NOMO-1 (cell line): ENCODE measurements at regions not wholly inside any gene's neighbourhood (a gene's known extent, or its start where the extent isn't known, plus 50 kb on each side); places are given as distances from the start of the nearest gene placed in this dataset.
"Not testable (repeated sequence)": the region's sequence is repeated elsewhere in the genome, so short reads cannot be mapped to it uniquely, and the experiment has no call there.

Experiments used
- DNase-seq, 2 experiments: peaks; one replicate each; lab custom pipeline; 2025; ENCODE audit not compliant: unreplicated experiment in 2 of 2; lab: John Stamatoyannopoulos, UW

DNA sequence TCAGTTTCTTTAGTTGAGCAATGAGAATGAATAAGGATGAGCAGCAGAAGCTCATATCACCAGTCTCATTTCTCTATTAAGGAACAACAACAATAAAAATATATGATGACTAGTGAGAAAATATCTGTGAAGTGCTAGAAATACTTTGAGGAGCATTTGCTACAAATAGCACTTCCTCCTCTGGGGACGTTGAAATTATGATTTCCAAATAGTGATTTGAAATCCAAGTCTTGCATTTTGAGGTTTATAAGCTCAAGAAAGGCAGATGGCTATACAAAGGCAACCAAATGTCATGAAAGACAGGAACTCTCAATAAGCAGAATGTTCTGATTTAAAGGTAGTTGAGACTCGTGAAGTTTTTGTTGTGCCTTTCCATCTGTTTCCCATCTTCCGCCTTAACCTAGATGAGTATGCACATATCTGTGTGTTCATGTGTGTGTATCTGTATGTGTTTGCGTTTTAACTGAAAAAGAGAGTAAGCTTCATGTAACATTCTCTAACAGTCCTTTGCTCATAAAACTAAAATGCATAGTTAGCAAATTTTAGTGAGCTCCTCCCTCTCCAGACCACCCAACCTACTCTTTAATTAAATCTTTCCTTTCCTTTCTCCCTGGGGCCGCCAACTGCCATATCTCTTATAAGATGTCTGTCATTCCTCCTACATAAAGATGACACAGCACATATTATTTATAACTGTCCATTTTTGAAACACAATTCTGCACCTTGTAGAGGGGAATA lies 222.6 kb upstream of the RASGEF1B start:
- DNase-seq, result peak in 1 of 2 experiments; percentile 19

DNA sequence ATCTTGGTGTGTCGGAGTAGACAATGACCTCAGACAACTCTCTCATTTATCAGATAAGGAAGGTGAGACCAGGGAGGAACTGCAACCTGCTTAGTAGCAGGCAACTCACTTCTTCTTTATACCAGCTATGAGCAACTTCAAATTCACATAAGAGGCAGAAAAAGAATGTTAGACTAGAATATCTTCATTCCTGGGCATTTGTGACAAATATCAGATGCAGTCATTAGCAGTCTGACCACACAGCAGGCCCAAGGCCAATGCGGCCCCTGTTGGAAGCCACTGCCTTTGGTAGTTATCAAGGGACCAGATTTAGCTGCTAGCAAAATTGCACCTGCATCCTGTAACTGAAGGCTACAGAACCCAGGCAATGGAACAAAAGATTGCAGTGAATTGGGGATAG lies 219.2 kb upstream of the RASGEF1B start:
- no peak for DNase-seq

DNA sequence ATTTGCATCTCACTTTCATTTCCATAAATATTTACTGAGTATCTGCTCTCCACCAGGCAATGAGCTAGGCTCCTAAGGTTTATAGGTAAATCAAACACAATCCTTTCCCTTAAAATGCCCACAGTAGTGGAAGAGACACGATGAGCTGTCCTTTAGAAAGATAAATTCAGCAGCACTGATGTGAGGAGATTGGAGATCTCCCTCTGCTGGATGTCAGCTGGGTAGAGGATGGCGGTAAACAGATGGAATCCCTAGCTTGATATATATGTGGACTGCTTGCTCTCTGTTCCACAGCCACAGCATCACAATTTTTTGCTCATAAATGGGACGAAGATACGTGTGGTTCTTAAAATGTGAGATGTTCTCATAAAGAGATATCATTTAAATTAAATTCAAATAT lies 216.4 kb upstream of the RASGEF1B start:
- DNase-seq, result no peak

DNA sequence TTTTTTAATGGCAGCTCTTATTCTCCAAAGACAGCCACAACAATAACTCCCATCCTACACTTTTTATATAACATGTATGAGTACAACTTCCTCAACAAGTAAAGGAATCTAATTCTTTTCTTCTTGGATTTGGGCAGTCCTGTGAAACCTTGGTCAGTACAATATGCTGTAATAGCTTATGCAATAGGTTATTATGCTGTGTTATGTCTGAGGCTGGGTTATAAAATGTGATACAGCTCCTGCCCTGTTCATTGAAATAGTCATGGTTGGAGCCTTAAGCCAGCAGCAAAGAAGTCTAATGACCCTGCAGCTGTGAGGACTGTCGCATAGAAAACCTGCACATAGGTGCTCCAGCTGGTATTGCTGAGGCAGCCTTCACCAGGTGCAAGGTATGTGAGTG lies 215.8 kb upstream of the RASGEF1B start:
- DNase-seq, result no peak

DNA sequence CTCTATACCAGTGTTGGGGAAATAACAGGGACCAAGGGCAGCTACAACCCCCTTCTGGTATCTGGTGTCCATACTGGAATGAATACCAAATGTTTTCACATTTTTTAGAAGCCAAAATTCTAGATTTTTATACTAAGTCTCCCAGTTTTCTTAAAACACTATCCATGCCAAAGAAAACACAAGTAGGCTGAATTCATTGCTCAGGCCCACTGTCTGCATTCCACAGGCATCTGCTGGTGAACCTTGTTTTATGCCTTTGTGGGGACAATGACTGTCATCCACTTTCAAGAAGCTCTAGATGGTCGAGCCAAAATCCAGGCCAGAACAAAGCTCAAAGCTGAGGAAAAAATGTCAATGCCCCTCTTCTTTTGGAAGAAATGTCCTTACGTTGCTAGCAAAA lies 213.4 kb upstream of the RASGEF1B start:
- no peak for DNase-seq

DNA sequence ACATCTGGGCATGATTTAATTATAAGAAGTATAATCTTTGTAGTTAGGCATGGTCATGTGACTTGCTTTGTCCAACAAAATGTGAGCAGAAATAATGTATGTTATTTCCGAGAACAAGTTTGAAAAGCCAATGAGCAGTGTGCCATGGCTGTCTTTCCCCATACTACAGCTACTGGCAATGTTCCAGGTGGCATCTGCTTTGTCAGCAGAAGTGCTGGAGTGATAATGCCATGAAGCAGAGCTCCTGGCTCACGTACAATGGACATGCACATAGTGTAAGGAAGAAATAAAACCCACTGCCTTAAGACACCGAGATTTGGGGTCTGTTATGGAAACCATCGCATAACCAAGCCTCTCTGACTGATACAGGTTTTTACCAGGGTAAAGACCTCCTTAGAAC lies 212.6 kb upstream of the RASGEF1B start:
- no peak for DNase-seq

DNA sequence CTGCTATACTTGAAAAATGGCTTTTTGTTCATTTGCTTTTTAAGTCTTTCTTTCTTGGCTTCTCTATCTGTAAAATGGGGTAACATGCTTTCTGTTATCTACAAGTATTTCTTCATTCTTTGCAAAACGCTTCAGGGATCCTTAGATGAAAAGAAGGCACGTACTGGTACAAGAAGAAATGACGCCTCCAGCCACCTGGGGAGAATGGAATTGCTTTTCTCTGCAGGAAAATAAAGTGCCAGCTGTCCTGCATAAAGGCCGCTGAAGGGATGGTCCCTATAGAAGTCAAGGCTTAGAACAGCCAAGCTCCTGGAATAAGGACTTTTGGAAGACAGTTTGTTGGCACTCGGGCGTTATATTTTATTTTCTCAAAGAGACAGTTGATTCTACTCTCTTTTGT lies 210.8 kb upstream of the RASGEF1B start:
- no peak for DNase-seq

DNA sequence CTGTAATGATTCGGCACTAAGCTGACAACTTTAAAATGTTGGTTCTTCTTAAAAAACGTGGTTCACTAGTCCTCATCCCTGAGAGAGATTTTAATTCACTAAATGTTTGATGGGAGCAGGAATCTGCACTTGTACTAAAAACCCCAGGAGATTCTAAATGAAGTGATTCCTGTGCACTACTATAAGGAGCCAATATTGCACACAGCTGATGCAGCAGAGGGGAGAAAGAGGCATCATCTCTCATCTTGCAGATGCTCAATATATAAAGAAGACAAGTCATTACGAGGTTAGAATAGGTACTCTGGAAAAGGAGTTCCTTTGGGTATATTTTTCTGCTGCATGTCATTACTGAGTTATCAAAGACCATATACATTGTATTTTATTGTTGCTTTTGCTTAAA lies 207.6 kb upstream of the RASGEF1B start:
- no peak for DNase-seq

DNA sequence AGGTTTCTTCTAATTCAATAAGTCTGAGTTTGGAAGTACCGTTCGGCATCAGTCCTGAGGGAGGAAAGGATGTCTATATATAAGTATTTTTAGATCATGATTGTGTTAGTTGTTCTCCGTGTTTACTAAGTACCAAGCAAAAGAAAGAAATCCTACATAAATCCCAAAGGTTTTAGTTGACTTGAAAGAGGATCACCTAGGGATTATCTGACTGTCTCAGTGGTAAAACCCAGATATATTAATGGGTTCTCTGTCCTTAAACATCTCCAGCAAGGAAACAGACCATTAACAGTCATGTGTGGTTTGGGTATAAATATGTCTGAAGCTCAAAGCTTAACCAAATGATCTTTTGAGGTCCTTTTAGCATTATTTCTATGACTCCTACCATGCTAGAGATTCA lies 207.1 kb upstream of the RASGEF1B start:
- DNase-seq, result no peak

DNA sequence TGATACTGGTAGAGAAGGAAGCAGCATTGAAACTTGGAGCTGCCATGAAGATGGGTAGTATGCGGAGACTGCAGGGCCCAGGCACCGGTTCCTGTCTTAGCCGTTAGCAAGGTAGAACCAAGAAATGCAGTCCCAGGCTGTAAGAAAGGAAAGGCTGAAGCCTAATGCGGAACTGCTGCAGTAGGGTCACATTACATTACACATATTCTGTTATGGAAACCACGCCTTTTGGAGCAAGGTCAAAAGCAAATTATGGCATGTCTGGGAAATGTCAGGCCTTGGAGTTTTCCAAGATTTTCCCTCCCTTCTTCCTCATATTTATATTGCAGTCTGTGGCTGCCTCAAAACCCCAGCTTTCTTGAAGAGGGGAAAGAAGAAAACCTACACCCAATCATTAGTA lies 204.8 kb upstream of the RASGEF1B start:
- no peak for DNase-seq

DNA sequence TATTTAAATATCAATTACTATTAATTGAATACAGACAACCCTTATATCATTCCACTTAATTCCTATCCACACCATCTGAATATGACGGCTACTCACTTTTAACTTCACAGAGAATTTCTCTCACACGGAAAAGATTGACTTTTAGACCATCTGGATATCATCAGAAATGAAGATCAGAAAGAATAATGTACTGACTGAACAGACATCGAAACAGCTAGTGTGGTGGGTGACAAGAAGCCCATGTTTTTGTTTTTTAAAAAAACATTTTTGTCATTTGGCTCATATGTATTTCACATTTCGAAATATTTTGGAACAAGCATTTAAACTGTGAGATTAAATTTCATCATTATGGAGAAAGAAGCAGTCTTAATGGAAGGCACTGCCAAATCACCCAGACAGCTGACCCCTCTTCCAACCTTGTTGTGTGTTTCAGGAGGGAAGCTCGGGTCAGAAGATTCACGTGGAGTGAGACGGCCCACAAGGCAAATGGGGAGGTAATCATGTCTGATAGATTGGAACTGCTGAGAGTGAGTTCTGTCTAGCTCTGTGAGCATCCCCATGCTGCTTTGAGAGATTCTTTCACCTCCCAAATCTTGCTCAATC lies 204.2 kb upstream of the RASGEF1B start:
- no peak for DNase-seq

DNA sequence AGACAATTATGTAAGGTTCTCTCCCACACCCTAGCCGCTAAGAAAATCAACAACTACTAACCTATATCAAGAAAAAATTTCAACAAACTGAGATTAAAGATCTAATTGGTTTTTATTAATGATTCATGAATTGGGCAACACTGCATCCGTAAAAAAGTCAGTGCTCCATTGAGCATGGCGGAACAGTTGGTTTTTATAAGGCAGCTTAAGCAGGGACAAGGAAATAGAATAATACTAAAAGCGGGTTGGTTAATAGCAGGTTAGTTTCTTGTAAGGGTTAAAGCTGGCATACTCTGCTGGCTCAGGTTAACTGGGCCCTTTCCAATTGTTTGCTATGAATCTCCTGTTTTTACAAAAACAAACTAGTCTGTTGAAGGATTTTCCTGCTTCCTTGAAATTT lies 202.3 kb upstream of the RASGEF1B start:
- no peak for DNase-seq

DNA sequence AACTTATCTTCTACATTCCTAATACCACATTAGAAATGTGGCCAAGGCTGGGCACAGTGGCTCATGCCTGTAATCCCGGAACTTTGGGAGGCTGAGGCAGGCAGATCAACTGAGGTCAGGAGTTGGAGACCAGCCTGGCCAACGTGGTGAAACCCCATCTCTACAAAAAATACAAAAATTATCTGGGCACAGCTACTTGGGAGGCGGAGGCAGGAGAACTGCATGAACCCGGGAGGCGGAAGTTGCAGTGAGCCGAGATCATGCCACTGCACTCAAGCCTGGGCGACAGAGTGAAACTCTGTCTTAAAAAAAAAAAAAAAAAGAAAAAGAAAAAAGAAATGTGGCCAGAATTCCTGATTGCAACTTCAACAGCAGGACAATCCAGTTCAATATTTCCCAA lies 196.6 kb upstream of the RASGEF1B start:
- not testable (repeated sequence) for DNase-seq

DNA sequence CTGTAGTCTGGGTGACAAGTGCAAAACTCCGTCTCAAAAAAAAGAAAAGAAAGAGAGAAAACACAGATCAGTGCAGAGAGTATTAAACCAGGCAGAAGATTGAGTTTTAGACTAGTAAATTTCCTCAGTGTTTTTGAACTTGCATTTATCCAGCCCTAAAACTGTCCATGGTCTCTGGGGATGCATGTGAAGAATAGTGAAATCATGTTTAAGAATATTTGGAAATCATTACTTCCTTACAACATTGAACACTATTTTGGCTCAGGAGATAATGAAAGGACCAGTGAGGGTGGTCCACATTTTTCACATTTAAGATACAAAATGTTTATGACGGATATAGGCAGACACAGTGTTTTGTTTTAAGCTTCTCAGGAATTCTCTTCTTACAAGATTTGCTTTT lies 195.8 kb upstream of the RASGEF1B start:
- no peak for DNase-seq

DNA sequence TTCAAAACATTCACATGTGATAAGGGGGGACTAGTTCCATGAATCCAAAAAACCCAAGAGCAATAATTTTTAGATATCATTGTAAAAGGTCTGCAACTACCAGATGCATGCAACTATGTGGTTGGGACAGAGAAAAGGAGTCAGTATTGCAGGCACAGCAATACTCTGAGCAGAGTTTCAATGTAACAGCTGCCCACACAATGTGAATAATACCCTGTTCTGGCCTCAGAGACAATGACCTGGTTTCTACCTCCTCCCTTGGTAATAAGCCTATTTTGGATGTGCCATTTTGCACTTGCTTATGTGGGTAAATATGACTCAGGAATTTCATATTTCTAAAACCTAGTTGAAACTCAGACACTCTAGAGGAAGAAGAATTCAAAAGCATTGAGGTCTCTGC lies 194.8 kb upstream of the RASGEF1B start:
- no peak for DNase-seq

DNA sequence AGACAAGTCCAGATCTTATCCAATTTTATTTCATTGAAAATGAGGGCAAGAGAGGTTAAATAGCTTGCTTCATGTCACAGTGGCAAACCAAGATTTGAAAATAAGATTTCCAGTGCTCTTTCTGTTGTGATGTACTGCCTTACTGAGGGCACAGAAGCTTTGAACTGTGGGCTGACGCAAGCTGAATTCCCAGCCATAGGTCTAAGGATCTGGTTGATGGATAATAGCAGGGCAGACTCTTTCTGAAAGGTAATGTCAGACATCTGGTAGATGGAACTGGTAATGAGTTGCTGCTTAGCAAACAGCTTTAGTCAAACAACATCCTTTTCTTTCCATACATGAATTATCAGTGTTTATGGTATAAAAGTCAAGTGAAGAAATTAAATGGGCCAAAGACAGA lies 193.9 kb upstream of the RASGEF1B start:
- DNase-seq, result no peak

DNA sequence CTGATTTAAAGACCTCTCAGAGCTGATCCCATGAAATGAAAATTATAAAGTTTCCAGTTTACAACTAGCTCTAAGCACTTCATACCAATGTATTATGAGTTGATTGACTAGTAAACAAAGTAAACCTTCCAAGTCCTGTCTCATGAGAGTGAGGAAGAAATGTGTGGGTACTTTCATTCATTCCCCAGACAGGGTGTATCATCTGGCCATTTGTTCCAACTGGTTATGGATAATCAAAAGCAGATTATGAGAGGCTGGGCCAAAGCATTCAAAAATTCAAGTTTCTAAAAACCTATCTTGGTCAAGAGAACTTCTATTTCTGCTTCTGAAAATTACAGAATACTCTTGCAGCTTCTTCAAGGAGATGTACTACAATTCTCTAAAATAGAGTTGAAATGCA lies 193.3 kb upstream of the RASGEF1B start:
- no peak for DNase-seq

DNA sequence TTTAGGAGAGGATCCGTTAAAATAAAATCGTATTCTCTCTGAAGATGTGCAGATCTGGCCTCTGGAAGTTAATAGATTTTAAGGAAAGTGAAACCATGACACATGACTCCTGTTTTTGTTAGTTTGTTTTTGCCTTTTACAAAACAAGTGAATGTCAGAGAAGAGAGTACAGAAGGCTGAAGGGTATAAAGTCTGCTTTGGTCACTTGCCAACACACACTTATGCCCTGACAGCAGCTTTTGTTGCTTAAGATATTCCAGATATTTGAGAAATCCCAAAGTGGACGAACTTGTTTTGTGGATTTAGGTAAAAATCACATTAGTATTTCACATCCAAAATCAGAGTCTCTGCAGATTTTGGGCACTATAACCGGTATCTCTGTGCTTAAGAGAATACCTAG lies 192.4 kb upstream of the RASGEF1B start:
- no peak for DNase-seq

DNA sequence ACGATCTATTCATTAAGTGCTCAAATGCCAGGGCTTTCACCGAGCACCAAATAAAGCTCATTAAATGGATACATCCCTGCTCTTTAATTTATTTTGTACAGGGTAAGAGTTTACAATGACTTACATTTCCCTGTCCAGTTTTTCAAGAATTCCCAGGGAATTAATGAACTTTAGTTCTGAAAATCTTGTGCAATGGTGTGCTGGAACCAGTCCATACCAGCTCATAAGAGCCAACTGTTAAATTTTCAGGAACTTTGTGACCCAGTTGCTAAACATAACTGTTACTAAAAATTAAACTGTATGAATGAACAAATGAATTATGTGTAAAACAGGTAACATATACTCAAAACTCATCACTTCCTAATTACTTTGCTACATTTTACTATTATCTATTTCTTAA lies 191.7 kb upstream of the RASGEF1B start:
- no peak for DNase-seq

DNA sequence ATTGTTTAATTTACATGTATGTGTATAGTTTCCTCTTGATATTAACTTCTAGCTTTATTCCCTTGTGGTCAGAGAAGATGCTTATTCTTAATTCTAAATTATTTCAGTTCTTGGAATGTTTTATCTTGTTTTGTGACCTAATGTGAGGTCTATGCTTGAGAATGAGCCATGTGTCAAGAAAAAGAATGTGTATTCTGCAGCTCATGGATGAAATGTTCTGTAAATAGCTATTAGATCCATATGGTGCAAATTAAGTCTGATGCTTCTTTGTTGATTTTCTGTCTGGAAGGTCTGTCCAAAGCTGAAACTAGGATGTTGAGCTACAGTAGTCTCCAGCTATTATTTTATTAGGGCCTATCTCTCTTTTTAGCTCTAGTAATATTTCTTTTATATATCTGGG lies 187.3 kb upstream of the RASGEF1B start:
- no peak for DNase-seq

DNA sequence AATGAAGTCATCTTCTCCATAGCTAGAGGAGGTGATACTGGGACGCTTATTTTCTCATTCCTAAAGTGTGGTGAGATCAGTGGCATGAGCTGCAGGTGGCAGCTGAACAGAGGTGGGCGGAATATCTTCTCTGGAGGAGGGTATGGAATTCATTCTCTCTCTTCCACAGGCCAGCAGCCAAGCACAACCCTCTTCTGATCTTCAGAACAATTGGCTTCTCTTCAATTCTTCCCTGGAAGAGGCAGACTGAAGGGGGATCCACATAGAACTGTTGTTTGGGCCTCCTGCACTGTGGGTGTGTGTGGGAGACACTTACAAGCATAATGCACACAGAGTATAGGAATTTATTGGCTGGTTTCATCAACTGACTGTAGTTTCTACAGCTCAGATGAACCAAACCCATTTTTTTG lies 180.4 kb upstream of the RASGEF1B start:
- no peak for DNase-seq

DNA sequence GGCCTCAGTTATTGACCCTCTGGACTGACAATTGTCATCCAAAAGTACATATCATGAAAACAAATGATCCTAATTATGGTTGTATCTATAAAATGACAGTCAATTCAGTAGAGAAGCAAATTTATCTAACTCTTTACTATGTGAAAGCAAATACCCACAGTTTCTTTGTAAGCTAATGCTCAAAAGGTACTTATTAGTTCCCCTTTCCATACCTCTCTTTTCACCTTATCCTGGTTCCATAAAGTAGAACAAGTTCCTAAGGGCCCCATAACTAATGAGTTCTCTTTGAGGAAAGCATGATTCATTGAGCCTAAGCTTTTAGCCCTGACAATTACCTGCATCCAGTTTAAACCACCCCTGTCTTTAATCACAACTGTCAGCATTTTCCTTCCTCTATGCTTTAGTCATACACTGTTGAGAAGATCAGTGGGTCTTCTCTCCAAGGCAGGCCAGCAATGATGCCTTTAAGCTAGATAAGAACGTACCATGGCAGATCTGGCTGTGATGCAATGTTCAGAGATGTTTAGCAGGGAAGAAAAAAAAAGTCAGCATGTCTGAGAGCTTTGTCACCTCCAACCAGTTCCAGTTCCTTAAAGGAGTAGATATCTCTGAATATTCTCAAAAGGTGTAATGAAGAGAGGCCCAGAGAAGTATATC lies 179.7 kb upstream of the RASGEF1B start:
- DNase-seq, result peak in 1 of 2 experiments; percentile 10
